ENCODE measurements at regions not wholly inside any gene's neighbourhood (a gene's known extent, or its start where the extent isn't known, plus 50 kb on each side); places are given as distances from the start of the nearest gene placed in this dataset.

GRCh38 chr3:66705076-66705475, 204.3 kb upstream of the LRIG1 start:
- no peak for TF ChIP-seq POLR2AphosphoS5 (IDR thresholded peaks at IDR 0.05; ENCODE audit: insufficient read depth in 1 of 2, low read depth in 1 of 2)
- no peak for TF ChIP-seq CTCF (IDR thresholded peaks at IDR 0.05)
